ENCODE measurements at regions not wholly inside any gene's neighbourhood (a gene's known extent, or its start where the extent isn't known, plus 50 kb on each side); places are given as distances from the start of the nearest gene placed in this dataset.

GRCh38 chr13:72390909-72391308 is 336.5 kb downstream of the MZT1 start:
- no peak for DNase-seq
- ChIA-PET POLR2A (no interaction called here), CTCF (no interaction called here)
- Histone ChIP-seq H3K36me3 (ENCODE audit: control insufficient read depth in 2 of 3, insufficient read depth in 3 of 3, low read length in 3 of 3) (no peaks in the 10 kb centered on the region), H3K4me1 (ENCODE audit: control insufficient read depth in 2 of 2, insufficient read depth in 2 of 2, low read length in 2 of 2) (no peaks in the 10 kb centered on the region), H3K27me3 (ENCODE audit: control insufficient read depth in 2 of 2, insufficient read depth in 2 of 2, low read length in 2 of 2) (no peaks in the 10 kb centered on the region), H3K4me3 (ENCODE audit: low read length) (no peak overlapping the region), H3K9me3 (ENCODE audit: control insufficient read depth in 2 of 3, low read length in 3 of 3) (no peaks in the 10 kb centered on the region), H3K27ac (ENCODE audit: low read depth, low read length) (no peak overlapping the region)
- Mint-ChIP-seq H3K27me3 (no peaks in the 10 kb centered on the region), H3K4me3 (no peak overlapping the region), H3K4me1 (no peaks in the 10 kb centered on the region), H3K36me3 (no peaks in the 10 kb centered on the region), H3K27ac (no peak overlapping the region), H3K9me3 (peaks cover 0 to 4% (median 0%) of the 10 kb centered on the region in 11 donors)
- intact Hi-C loops (cut with micrococcal nuclease) = no loop called here
- ATAC-seq = no peak

GRCh38 chr13:72386138-72386684 is 341.2 kb downstream of the MZT1 start:
- Histone ChIP-seq H3K27me3 (ENCODE audit: control insufficient read depth in 2 of 2, insufficient read depth in 2 of 2, low read length in 2 of 2) (no peaks in the 10 kb centered on the region), H3K4me3 (ENCODE audit: low read length) (no peak overlapping the region), H3K9me3 (ENCODE audit: control insufficient read depth in 2 of 3, low read length in 3 of 3) (no peaks in the 10 kb centered on the region), H3K36me3 (ENCODE audit: control insufficient read depth in 2 of 3, insufficient read depth in 3 of 3, low read length in 3 of 3) (no peaks in the 10 kb centered on the region), H3K27ac (ENCODE audit: low read depth, low read length) (no peak overlapping the region), H3K4me1 (ENCODE audit: control insufficient read depth in 2 of 2, insufficient read depth in 2 of 2, low read length in 2 of 2) (no peaks in the 10 kb centered on the region)
- intact Hi-C loops (cut with micrococcal nuclease) = no loop called here
- Mint-ChIP-seq H3K9me3 (peaks cover 0 to 4% (median 0%) of the 10 kb centered on the region in 11 donors), H3K27me3 (no peaks in the 10 kb centered on the region), H3K27ac (no peak overlapping the region), H3K4me3 (no peak overlapping the region), H3K36me3 (peaks cover 0 to 3% (median 0%) of the 10 kb centered on the region in 5 donors), H3K4me1 (peaks cover 0 to 3% (median 0%) of the 10 kb centered on the region in 7 donors)
- ChIA-PET POLR2A (no interaction called here), CTCF (no interaction called here)
- no peak for ATAC-seq
- DNase-seq = no peak

GRCh38 chr13:72384879-72385278 is 342.6 kb downstream of the MZT1 start:
- Mint-ChIP-seq H3K27me3 (no peaks in the 10 kb centered on the region), H3K27ac (no peak overlapping the region), H3K4me3 (no peak overlapping the region), H3K4me1 (peaks cover 0 to 3% (median 0%) of the 10 kb centered on the region in 7 donors), H3K36me3 (peaks cover 0 to 3% (median 0%) of the 10 kb centered on the region in 5 donors), H3K9me3 (peaks cover 0 to 4% (median 0%) of the 10 kb centered on the region in 11 donors)
- intact Hi-C loops (cut with micrococcal nuclease) = no loop called here
- no peak overlapping the region for H3K4me3 ChIP-seq (ENCODE audit: low read length)
- no peaks in the 10 kb centered on the region for H3K9me3 ChIP-seq (ENCODE audit: control insufficient read depth in 2 of 3, low read length in 3 of 3)
- no peaks in the 10 kb centered on the region for H3K4me1 ChIP-seq (ENCODE audit: control insufficient read depth in 2 of 2, insufficient read depth in 2 of 2, low read length in 2 of 2)
- ATAC-seq = no peak
- DNase-seq = no peak
- no peak overlapping the region for H3K27ac ChIP-seq (ENCODE audit: low read depth, low read length)
- H3K36me3 ChIP-seq (ENCODE audit: control insufficient read depth in 2 of 3, insufficient read depth in 3 of 3, low read length in 3 of 3) = no peaks in the 10 kb centered on the region
- no peaks in the 10 kb centered on the region for H3K27me3 ChIP-seq (ENCODE audit: control insufficient read depth in 2 of 2, insufficient read depth in 2 of 2, low read length in 2 of 2)
- CTCF ChIA-PET = no interaction called here
- POLR2A ChIA-PET = no interaction called here

GRCh38 chr13:72384186-72384823 is 343.1 kb downstream of the MZT1 start:
- DNase-seq (no peak), ATAC-seq (no peak)
- no peaks in the 10 kb centered on the region for H3K27me3 Mint-ChIP-seq
- Histone ChIP-seq H3K4me3 (ENCODE audit: low read length) (no peak overlapping the region), H3K36me3 (ENCODE audit: control insufficient read depth in 2 of 3, insufficient read depth in 3 of 3, low read length in 3 of 3) (no peaks in the 10 kb centered on the region), H3K4me1 (ENCODE audit: control insufficient read depth in 2 of 2, insufficient read depth in 2 of 2, low read length in 2 of 2) (no peaks in the 10 kb centered on the region), H3K9me3 (ENCODE audit: control insufficient read depth in 2 of 3, low read length in 3 of 3) (no peaks in the 10 kb centered on the region), H3K27me3 (ENCODE audit: control insufficient read depth in 2 of 2, insufficient read depth in 2 of 2, low read length in 2 of 2) (no peaks in the 10 kb centered on the region), H3K27ac (ENCODE audit: low read depth, low read length) (no peak overlapping the region)
- peak overlapping the region in 1 of 9 donors; percentile 55 for H3K27ac Mint-ChIP-seq
- no peak overlapping the region for H3K4me3 Mint-ChIP-seq
- peaks cover 0 to 3% (median 0%) of the 10 kb centered on the region in 7 donors for H3K4me1 Mint-ChIP-seq
- ChIA-PET CTCF (no interaction called here), POLR2A (no interaction called here)
- peaks cover 0 to 3% (median 0%) of the 10 kb centered on the region in 5 donors for H3K36me3 Mint-ChIP-seq
- H3K9me3 Mint-ChIP-seq = peaks cover 0 to 4% (median 0%) of the 10 kb centered on the region in 11 donors
- intact Hi-C loops (cut with micrococcal nuclease) = no loop called here

GRCh38 chr13:72383646-72384045 is 343.8 kb downstream of the MZT1 start:
- no peaks in the 10 kb centered on the region for H3K27me3 Mint-ChIP-seq
- Histone ChIP-seq H3K27me3 (ENCODE audit: control insufficient read depth in 2 of 2, insufficient read depth in 2 of 2, low read length in 2 of 2) (no peaks in the 10 kb centered on the region), H3K36me3 (ENCODE audit: control insufficient read depth in 2 of 3, insufficient read depth in 3 of 3, low read length in 3 of 3) (no peaks in the 10 kb centered on the region), H3K4me1 (ENCODE audit: control insufficient read depth in 2 of 2, insufficient read depth in 2 of 2, low read length in 2 of 2) (no peaks in the 10 kb centered on the region), H3K27ac (ENCODE audit: low read depth, low read length) (no peak overlapping the region), H3K4me3 (ENCODE audit: low read length) (no peak overlapping the region), H3K9me3 (ENCODE audit: control insufficient read depth in 2 of 3, low read length in 3 of 3) (no peaks in the 10 kb centered on the region)
- peaks cover 0 to 4% (median 0%) of the 10 kb centered on the region in 11 donors for H3K9me3 Mint-ChIP-seq
- H3K27ac Mint-ChIP-seq = no peak overlapping the region
- peaks cover 0 to 3% (median 0%) of the 10 kb centered on the region in 7 donors for H3K4me1 Mint-ChIP-seq
- ATAC-seq (peak; percentile 46), DNase-seq (no peak)
- POLR2A ChIA-PET = no interaction called here
- H3K4me3 Mint-ChIP-seq = no peak overlapping the region
- intact Hi-C loops (cut with micrococcal nuclease) = no loop called here
- H3K36me3 Mint-ChIP-seq = peaks cover 0 to 3% (median 0%) of the 10 kb centered on the region in 5 donors
- CTCF ChIA-PET = no interaction called here

GRCh38 chr13:72379581-72379980 is 347.8 kb downstream of the MZT1 start:
- peaks cover 0 to 6% (median 0%) of the 10 kb centered on the region in 5 donors for H3K27me3 Mint-ChIP-seq
- no peaks in the 10 kb centered on the region for H3K9me3 ChIP-seq (ENCODE audit: control insufficient read depth in 2 of 3, low read length in 3 of 3)
- no peak overlapping the region for H3K4me3 Mint-ChIP-seq
- H3K4me3 ChIP-seq (ENCODE audit: low read length) = no peak overlapping the region
- DNase-seq = no peak
- H3K4me1 ChIP-seq (ENCODE audit: control insufficient read depth in 2 of 2, insufficient read depth in 2 of 2, low read length in 2 of 2) = no peaks in the 10 kb centered on the region
- H3K27ac ChIP-seq (ENCODE audit: low read depth, low read length) = no peak overlapping the region
- H3K27ac Mint-ChIP-seq = no peak overlapping the region
- no peaks in the 10 kb centered on the region for H3K36me3 ChIP-seq (ENCODE audit: control insufficient read depth in 2 of 3, insufficient read depth in 3 of 3, low read length in 3 of 3)
- no peak for ATAC-seq
- peaks cover 0 to 14% (median 2%) of the 10 kb centered on the region in 11 donors for H3K9me3 Mint-ChIP-seq
- ChIA-PET CTCF (interaction anchor here (0.6 kb wide), 1 partner anchor 46 kb away, joined by 3 read pairs; no protein-coding TSS in a partner anchor), POLR2A (no interaction called here)
- peaks cover 0 to 3% (median 0%) of the 10 kb centered on the region in 7 donors for H3K4me1 Mint-ChIP-seq
- no peaks in the 10 kb centered on the region for H3K27me3 ChIP-seq (ENCODE audit: control insufficient read depth in 2 of 2, insufficient read depth in 2 of 2, low read length in 2 of 2)
- intact Hi-C loops (cut with micrococcal nuclease) = no loop called here
- H3K36me3 Mint-ChIP-seq = no peaks in the 10 kb centered on the region

GRCh38 chr13:72368031-72368430 is 359.4 kb downstream of the MZT1 start:
- Histone ChIP-seq H3K36me3 (ENCODE audit: control insufficient read depth in 2 of 3, insufficient read depth in 3 of 3, low read length in 3 of 3) (no peaks in the 10 kb centered on the region), H3K4me3 (ENCODE audit: low read length) (no peak overlapping the region), H3K27ac (ENCODE audit: low read depth, low read length) (no peak overlapping the region), H3K4me1 (ENCODE audit: control insufficient read depth in 2 of 2, insufficient read depth in 2 of 2, low read length in 2 of 2) (no peaks in the 10 kb centered on the region), H3K9me3 (ENCODE audit: control insufficient read depth in 2 of 3, low read length in 3 of 3) (no peaks in the 10 kb centered on the region), H3K27me3 (ENCODE audit: control insufficient read depth in 2 of 2, insufficient read depth in 2 of 2, low read length in 2 of 2) (no peaks in the 10 kb centered on the region)
- no peaks in the 10 kb centered on the region for H3K4me1 Mint-ChIP-seq
- no peaks in the 10 kb centered on the region for H3K27me3 Mint-ChIP-seq
- no peak for DNase-seq
- no peak overlapping the region for H3K27ac Mint-ChIP-seq
- CTCF ChIA-PET = no interaction called here
- ATAC-seq = no peak
- intact Hi-C loops (cut with micrococcal nuclease) = no loop called here
- POLR2A ChIA-PET = no interaction called here
- no peak overlapping the region for H3K4me3 Mint-ChIP-seq
- no peaks in the 10 kb centered on the region for H3K36me3 Mint-ChIP-seq
- H3K9me3 Mint-ChIP-seq = peaks cover 0 to 15% (median 0%) of the 10 kb centered on the region in 11 donors

Data from naive thymus-derived CD4-positive, alpha-beta T cell (primary cell).